ENCODE measurements at regions not wholly inside any gene's neighbourhood (a gene's known extent, or its start where the extent isn't known, plus 50 kb on each side); places are given as distances from the start of the nearest gene placed in this dataset.

DNA sequence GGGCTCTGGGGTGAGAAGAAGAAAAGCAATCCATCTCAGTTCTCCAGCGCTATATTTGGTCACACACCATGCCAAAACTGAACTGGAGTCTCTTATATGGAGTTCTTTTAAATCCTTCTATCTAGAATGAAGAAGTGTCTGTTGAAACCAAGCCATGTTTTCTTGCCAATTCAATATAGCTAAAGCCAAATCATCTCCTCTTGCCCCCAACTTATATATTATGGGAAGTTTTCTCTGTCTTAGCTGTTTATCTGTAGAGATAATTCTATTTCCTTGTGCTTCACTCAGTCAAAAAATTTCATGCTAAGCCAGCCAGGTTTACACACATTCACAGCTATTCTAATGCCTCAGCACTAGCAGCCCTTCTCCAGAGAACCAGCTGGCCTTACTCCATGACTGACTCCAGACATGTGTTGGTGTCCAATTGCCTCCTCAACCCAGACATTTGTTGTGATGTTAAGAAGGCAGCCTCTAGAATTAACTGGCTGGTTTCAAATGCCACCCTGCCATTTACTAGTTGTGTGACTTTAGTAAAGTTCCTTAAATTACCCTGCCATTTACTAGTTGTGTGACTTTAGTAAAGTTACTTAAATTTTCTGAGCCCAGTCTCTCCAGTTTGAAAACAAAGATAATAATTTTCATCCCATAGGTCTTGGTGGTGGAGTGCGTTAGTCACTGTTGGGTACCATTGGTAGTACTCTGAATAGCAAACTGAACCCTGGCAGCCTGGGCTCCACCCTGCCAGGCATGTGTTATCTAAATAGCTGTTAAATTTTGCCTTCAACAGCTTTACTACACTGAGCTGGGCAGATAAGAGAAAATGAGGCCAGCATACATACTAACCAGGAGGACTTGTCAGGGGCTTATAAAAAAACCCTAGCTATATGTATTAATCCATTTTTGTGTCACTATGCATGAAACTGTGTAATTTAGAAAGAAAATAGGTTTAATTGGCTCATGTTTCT, 525.1 kb downstream of the LMO7 start:
- no peak for DNase-seq

DNA sequence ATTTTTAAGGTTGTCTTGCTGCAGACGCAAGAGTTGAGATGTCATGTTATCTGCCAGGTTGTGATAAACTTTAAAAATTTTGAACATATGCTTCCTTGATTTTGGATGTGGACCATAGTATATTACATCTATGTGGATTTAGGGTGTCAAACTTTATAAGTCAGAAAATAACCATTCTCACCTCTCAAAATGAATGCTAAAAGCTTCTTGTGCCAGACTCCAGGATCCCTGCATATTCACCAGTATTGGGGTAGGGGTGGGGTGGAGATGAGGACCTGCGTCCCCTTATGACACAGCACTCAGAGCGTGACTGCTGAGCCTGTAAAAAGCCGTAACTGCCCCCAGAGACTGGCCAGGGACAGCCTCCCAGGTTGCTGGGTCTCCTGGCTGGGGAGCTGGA, 524.4 kb downstream of the LMO7 start:
- DNase-seq, result no peak

DNA sequence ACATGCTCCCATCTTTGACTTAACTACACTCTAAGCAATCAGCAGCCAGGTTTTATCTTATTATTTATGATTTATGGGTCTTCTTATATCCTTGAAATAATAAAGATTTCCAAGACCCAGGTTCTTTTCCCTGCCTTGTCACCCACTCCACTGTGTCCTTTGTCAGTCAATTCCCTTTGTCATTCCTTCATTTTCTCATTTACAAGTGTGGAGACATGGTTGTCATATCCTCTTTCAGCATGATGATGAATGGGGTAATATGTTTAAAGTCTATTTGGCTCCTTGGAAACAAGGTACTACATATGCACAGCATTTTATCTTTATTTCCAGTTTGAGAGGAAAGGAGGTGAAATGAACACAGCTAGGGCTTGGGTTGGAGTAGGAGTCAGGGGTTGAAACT, 521.8 kb downstream of the LMO7 start:
- no peak for DNase-seq

DNA sequence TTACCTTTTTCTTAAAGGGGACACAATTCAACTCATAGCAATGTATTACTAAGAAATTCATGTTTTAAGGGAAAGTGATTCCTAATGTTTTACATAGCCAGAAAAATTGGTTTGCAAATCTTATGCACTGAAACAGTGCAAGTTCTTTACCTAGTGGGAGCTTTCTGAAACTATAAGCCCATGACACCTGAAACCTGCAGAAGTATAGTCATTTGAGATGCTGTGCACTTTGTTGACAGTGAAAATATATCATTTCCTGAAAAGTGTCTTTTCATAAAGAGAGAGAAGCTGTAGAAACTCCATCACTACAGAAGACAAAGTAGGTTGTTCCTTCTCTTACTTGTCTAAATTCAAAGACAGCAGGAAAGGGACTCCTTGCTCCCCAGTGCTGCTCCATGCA, 517.1 kb downstream of the LMO7 start:
- no peak for DNase-seq

DNA sequence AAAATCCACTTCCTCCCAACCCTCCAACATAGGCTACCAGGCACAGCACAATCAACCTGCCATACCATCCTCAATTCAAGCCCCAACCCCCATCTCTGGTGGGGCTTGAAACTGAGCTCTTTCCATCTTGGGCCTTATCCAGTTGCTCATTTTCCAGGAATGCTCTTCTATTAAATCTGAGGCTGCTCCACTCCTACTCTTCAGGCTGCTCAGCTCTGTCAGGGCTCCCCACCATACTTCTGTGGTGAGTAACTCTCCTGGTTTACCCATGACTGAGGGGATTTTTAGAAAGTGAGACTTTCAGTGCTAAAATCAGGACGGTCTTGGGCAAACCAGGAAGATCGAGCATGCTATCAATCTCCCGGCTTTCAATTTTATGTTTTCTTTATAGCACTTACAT, 512.8 kb downstream of the LMO7 start:
- no peak for DNase-seq

DNA sequence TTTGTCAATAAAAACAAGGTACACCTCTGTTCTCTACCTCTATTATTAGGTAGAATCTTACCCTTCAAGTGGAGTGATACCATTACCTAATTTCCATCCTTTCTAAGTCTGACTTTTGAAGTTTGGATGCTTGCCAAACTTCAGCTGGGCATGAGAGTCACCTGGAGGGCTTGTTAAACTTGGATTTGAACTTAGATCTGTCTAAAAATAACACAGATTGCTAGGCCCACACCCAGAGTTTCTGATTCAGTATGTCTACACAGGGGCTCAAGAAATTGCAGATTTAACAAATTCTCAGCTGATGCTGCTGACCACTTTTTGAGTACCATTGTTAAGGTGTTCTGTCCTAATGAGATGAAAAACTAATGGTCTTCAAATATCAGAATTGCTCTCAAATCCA, 512.2 kb downstream of the LMO7 start:
- DNase-seq, result no peak

DNA sequence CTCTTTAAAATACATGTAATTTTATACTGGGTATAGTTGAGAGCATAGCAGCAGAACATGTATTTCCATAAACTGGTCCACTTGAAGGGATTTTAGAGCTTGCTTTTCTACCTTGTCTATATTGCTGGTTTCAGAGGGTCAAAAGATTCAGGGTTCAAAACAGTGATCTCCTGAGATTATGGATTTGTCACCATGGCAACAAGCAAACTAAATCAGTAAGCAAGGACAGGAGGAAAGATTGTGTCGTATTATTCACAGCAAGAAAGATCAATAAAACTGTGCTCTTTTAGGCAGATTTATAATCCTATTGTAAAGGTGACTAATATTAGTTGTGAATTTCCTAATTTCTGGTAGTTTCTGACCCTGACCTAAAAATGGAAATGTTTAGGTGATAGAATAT, 496.4 kb downstream of the LMO7 start:
- DNase-seq, result no peak

DNA sequence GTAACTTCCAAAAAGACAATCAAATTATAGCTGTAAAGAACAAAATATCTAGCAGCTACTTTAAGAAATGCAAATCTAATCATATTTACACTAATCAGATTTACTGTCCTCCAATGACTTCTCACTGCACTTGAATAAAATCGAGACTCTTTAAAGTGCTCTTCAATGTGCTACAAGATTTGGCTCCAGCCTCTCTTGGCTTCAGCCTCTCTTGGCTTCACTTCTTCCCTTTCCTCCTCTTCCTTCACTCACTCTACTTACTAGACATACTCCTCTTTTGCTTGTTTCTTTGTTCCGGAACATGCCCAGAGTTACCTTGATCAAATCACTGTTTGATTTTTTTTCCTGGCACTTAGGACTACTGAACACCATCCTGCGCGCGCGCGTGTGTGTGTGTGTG, 495.4 kb downstream of the LMO7 start:
- DNase-seq, result no peak

DNA sequence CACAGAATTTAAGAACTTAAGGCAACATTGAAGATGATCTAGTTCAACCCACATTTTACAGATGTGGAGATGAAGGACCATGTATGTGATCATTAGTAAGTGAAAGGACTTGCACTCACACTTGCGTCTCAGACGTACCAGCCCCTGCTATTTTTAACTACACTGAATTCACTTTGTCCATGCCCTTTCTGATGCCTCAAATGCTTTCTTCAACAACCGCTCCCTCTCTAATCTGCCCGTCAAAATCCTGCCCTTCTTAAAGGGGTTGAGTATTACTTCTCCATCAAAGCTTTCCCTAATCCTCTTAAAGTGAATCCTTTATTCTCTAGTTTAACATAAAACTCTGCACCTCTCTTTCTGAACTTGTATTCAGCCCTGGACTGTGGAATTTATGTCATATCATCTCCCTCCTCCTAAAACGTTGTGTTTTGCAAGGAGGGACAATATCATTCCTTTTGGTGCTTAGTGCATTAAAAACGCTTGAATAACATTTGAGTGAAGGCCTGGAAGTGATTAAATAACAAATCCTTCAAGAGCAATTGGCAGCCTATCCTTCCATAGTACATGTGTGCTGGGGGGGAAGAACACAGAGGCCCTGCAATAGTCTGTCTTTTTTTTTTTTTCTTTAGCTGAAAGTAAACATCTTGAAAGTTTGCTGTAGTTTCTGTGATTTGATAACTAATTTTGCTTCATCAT, 493.3 kb downstream of the LMO7 start:
- no peak for DNase-seq

DNA sequence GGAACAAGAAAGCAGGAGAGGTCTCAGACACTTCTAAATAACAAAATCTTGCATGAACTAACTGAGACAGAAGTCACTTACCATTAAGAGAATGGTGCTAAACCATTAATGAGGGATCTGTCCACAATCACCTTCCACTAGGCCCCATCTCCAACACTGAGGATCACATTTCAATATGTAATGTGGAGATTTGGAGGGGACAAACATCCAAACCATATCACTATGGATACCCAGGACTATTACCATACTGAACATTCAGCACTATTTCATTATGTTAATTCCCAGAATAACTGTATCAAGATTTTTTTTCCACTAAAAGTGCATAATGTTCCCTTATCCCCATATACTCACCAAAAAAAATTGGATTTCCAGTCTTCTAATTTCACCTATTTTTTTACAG, 491.8 kb downstream of the LMO7 start:
- no peak for DNase-seq

DNA sequence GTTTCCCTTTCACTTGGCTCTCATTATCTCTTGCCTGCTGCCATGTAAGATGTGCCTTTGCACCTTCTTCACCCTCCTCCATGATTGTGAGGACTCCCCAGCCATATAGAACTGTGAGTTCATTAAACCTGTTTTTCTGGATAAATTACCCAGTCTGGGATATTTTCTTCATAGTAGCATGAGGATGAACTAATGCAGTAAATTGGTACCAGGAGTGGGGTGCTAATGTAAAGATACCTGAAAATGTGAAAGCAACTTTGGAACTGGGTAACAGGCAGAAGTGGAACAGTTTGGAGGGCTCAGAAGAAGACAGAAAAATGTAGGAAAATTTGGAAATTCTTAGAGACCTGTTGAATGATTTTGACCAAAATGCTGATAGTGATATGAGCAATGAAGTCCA, 487.4 kb downstream of the LMO7 start:
- no peak for DNase-seq

DNA sequence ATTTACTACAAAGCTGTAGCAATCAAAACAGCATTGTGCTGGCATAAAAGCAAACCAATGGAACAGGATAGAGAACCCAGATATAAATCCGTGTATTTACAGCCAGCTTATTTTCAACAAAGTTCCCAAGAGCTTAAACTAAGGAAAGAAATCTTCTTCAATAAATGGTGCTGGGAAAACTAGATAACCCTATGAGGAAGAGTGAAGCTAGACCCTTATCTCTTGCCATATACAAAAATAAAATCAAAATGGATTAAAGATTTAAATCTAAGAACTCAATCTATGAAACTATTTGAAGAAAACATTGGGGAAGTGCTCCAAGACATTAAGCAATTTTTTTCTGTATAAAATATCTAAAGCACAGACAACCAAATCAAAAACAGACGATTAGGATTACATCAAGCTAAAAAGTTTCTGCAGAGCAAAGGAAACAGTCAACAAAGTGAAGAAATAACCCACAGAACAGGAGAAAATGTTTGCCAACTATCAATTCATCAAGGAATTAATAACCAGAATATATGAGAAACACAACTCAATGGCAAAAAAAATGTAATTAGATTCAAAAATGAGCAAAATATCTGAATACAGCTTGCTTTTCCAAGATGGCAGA, 480.7 kb downstream of the LMO7 start:
- DNase-seq, result no peak

DNA sequence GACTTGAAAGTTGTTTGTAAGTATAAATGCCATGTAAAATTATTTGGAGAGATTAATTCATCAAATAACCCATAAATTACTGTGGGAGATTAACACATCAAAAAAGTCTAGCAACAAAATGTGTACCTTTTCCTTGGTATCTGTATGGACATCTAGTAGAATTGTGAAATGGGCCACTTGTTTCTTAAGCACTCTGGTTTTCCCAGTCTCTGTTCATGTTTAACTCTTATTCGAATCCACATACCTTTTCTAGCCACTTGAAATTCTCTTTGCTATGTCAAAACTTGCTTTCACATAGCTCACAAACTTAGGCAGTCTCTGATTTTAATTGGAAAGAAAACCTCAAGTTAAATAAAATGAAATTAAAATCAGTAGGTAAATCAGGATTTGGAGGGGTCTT, 470.6 kb downstream of the LMO7 start:
- DNase-seq, result no peak

DNA sequence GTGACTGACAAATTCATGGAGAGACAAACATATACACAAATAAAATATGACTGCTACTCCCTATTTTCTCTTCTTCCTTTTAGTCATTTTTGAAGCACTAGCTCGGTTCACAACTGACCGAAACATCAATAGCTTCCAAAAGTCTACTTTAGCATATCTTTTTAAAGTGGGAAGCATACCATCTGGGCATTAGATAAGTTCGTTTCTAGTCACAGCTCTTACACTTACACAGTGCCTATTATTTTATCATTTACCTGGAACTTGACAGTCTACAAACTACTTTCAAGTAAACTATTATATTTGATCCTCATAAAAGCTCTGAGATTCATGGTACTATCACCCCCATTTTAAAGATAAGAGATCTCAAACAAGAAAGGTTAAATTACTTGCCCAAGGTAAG, 458.5 kb downstream of the LMO7 start:
- no peak for DNase-seq

DNA sequence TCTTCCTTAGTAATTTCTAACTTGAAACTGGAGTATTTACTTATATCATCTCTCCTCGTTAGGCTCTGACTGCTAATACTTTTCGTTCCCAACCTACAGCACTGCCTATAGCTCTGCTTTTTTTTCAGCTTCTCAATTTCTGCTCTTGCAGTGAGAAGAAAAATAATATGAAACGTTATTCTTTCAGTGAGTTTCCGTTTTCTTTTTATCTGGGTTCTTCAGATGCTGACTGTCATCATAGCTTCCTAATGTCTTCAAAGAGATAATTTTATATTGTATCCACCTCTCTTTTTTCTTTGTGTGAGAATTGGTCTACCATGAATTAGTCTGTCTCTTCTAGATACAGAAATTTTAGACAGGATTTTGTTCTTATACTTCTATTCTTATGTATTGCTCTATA, 454.9 kb downstream of the LMO7 start:
- no peak for DNase-seq

DNA sequence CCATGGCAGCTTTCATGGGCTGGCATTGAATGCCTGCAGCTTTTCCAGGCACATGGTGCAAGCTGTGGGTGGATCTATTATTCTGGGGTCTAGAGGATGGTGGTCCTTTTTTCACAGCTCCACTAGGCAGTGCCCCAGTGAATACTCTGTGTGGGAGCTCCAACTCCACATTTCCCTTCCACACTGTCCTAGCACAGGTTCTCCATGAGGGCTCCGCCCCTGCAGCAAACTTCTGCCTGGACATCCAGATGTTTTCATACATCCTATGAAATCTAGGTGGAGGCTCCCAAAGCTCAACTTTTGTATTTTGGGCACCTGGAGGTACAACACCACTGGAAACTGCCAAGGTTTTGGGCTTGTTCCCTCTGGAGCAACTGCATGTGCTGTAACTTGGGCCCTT, 450.6 kb downstream of the LMO7 start:
- DNase-seq, result no peak

DNA sequence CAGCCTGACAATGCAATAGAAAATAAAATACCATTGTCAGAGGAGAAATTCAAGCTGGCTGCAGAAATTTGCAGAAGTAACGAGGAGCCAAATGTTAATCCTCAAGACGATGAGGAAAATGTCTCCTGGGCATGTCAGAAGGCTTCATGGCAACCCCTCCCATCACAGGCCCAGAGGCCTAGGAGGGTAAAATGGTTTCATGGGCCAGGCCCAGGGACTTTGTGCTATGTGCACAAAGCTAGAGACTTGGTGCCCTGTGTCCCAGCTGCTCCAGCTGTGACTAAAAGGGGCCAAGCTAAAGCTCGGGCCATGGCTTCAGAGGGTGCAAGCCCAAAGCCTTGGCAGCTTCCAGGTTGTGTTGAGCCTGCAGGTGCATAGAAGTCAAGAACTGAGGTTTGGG, 431.7 kb downstream of the LMO7 start:
- no peak for DNase-seq

DNA sequence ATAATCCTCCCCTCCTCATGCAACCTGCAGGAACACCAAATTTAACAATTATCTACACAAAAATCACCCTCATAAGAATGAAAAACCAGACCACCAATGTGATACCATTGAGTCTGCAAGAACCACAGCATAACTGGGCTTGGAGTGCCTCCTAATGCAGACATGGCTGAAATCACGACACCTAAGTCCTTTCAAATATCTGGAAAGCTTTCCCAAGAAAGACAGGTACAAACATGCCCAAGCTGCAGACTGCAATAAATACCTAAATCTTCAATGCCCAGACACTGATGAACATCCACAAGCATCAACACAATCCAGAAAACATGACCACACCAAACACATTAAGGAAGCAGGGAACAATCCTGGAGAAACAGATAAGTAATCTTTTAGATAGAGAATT, 417.1 kb downstream of the LMO7 start:
- no peak for DNase-seq

DNA sequence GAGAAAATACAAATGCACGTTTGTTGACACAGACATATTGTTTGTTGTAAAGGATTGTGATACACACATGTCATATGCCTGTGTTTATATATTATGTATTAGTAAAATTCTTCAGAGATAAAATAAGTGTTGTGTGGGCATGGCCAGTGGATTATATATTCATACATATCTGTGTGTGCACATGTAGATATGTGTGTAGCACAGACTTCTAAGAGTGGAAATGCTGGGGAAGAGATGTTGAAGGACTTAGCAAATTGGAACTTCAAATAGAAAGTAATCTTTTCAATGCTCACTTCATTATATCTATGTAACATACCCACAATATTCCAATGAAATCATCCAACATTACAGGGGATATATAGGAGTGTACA, 413.2 kb downstream of the LMO7 start:
- DNase-seq, result no peak

DNA sequence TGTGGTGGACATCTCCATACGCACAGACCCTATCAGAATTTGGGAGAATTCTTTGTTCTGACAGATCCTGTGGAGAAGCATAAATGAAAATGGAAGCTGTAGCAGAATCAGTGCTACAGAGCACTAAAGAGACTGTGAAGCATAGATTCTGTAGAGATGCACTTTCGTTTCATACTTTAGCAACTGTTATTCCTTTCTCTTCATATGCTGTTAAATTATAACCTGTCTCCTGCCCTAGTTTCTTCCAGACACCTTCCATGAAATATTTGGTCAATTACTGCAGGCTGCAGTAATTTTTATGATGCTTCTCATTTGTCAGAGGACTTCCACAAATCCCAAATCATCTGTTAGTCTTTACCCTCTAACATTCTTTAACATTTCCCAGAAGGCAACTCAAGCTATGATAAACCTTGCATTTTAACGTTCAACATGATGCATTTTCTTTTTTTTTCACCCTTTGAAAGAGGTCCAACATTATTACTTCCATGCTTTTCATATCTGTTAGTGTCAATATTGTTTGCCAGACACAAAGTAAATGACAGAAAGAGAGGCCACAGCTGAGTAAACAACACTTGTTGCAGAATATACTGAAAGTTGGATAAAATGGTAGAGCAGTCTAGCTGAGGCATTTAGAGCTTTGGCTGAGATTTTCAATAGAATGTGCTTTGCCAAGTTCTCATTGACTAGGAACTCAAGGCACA, 412.7 kb downstream of the LMO7 start:
- no peak for DNase-seq

DNA sequence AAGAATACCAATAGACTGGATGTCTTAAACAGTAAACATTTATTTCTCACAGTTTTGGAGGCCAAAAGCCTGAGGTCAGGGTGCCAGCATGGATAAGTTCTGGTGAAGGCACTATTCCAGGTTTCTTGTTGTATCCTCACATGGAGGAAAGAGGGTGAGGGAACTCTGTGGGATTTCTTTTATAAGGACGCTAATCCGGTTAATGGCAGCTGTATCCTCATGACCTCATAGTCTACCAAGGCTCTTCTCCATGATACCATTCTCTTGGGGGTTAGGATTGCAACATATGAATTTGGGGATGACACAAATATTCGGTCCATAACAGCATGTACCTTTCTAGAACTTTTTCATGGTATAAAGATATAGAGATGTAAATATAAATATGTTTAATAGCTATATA, 412.0 kb downstream of the LMO7 start:
- DNase-seq, result no peak

DNA sequence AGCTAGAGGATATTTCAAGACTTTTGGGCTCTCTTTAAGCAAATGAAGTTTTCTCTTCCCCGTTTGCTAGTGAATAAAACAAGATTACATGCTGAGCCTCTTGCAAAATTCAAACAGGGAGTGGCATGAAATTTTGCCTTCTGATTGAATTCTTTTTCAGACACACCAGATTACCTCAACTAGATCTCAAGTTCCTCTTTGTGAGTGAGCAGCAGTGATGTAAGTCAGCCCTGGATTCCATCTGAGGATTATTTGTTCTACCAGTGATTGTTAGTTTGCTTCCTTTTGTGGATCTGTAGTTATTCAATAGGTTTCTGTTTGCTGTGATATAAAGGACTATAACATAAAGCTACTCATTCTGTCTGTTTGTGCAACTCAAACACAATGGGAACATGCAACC, 407.7 kb downstream of the LMO7 start:
- DNase-seq, result no peak

DNA sequence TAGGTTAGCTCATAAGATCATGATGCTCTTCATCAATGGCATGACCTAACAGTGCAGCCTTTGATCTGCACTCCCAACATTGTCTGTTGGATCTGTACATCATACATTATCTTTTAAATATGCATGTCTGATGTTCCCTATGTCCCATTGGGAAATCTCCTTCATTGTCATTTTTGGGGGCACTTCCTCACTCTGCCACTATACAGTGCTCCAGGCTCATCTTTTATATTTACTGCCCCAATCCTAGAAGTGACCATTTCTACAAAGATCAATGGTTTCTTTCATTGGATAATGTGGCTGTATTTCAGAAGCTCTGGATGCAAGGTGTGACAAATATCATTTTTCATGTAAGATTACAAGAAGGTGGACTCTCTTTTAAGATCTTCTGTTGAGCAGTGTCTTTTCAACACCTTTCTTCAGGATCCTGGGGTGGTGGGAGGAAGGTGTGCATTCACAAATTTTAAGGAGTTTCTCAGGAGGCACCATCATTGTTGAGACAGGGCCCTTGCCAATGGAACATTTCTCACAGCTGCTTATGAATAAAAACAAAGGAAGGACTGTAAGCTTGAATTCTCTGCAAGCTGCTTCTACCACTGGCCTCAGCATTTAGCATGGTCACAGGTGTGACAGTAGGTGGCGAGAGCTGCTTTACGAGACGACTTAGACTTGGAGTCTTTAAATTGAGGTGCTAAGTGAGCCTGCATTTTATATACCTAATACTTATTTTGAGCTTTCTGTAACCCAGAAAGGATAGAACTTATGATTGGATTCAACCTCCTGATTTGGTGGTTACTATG, 403.0 kb downstream of the LMO7 start:
- DNase-seq, result no peak

Data from activated T-cell treated with anti-CD3 and anti-CD28 coated beads, Interleukin-2, amount 50 U/mL, for 48 hours (primary cell).